IMR-90 (cell line): ENCODE measurements at regions not wholly inside any gene's neighbourhood (a gene's known extent, or its start where the extent isn't known, plus 50 kb on each side); places are given as distances from the start of the nearest gene placed in this dataset.

ENCODE experiments used
- ATAC-seq: fragments of 200-7000 bp; cut with Tn5 transposase; 2 replicates; pipeline ENCODE4 v1.9.1; 2020; ENCODE audit warnings: low read depth, mild to moderate bottlenecking, moderate library complexity
- BruUV-seq: library from RNA; stranded (reverse); fragments of 400-500 nt; replicated peaks from 2 replicates; lab custom pipeline; 2021; lab: Mats Ljungman, UMichigan
- CTCF ChIA-PET: fragments of 300-600 bp; formaldehyde crosslinking; extraction: SDS; loops from one replicate; lab custom pipeline; 2021; ENCODE audit warnings: antibody characterized with exemption; lab: Yijun Ruan, JAX
- POLR2A ChIA-PET: fragments of 300-600 bp; sonication (Branson Sonifier 250); formaldehyde crosslinking; loops from one replicate; lab custom pipeline; 2022; ENCODE audit warnings: antibody characterized with exemption; ENCODE audit not compliant: unreplicated experiment; lab: Charles Lee
- DNase-seq: peaks from one replicate; pipeline ENCODE4 v3.0.0; 2013
- H2AFZ ChIP-seq: replicated peaks from 2 replicates; pipeline ENCODE3; 2013; ENCODE audit warnings: low read length, mild to moderate bottlenecking; ENCODE audit not compliant: poor library complexity
- H2AK5ac ChIP-seq: 2 replicates; pipeline ENCODE4 v1.6.1; 2013; ENCODE audit warnings: low read depth, low read length, inconsistent platforms
- H2AK9ac ChIP-seq: replicated peaks from 2 replicates; pipeline ENCODE3; 2013; ENCODE audit warnings: mild to moderate bottlenecking, low read depth, low read length, moderate library complexity; ENCODE audit not compliant: poor library complexity
- H2BK120ac ChIP-seq: 2 replicates; pipeline ENCODE4 v1.6.1; 2013; ENCODE audit warnings: low read depth, low read length, inconsistent platforms
- H2BK15ac ChIP-seq: 3 replicates; pipeline ENCODE4 v1.6.1; 2013; ENCODE audit warnings: low read depth, low read length, inconsistent platforms
- H2BK20ac ChIP-seq: 2 replicates; pipeline ENCODE4 v1.6.1; 2013; ENCODE audit warnings: low read depth, mild to moderate bottlenecking, inconsistent platforms, low read length, moderate library complexity
- H2BK5ac ChIP-seq: 2 replicates; pipeline ENCODE4 v1.6.1; 2013; ENCODE audit warnings: mild to moderate bottlenecking, low read depth, low read length, inconsistent platforms; ENCODE audit not compliant: poor library complexity, severe bottlenecking
- H3K14ac ChIP-seq: replicated peaks from 2 replicates; pipeline ENCODE4 v1.6.1; 2013; ENCODE audit warnings: low read depth, low read length, inconsistent platforms
- H3K18ac ChIP-seq: 2 replicates; pipeline ENCODE4 v1.6.1; 2013; ENCODE audit warnings: low read depth, low read length, control low read depth
- H3K23ac ChIP-seq: 2 replicates; pipeline ENCODE4 v1.6.1; 2013; ENCODE audit warnings: low read depth, low read length, inconsistent platforms
- H3K27ac ChIP-seq: 2 replicates; pipeline ENCODE4 v1.5.1; 2013; ENCODE audit warnings: mild to moderate bottlenecking, control low read depth, low read length; ENCODE audit not compliant: insufficient read depth
- H3K27me3 ChIP-seq: 2 replicates; pipeline ENCODE4 v1.6.1; 2013; ENCODE audit warnings: low read length; ENCODE audit not compliant: control insufficient read depth, insufficient read depth
- H3K36me3 ChIP-seq: 2 replicates; pipeline ENCODE4 v1.6.1; 2013; ENCODE audit warnings: low read length, mixed read lengths; ENCODE audit not compliant: control insufficient read depth, insufficient read depth
- H3K4ac ChIP-seq: 2 replicates; pipeline ENCODE4 v1.6.1; 2013; ENCODE audit warnings: low read depth, low read length, inconsistent platforms
- H3K4me1 ChIP-seq: 2 replicates; pipeline ENCODE4 v1.6.1; 2013; ENCODE audit warnings: low read length, mixed read lengths; ENCODE audit not compliant: control insufficient read depth, insufficient read depth
- H3K4me2 ChIP-seq: 2 replicates; pipeline ENCODE4 v1.6.1; 2013; ENCODE audit warnings: low read depth, mild to moderate bottlenecking, control low read depth, low read length, moderate library complexity
- H3K4me3 ChIP-seq: 2 replicates; pipeline ENCODE4 v1.5.1; 2013; ENCODE audit warnings: low read depth, mild to moderate bottlenecking, control low read depth, low read length, moderate library complexity; ENCODE audit not compliant: insufficient read depth
- H3K56ac ChIP-seq: 2 replicates; pipeline ENCODE4 v1.6.1; 2013; ENCODE audit warnings: low read length, inconsistent platforms; ENCODE audit not compliant: insufficient read depth; ENCODE audit errors: extremely low read depth
- H3K79me1 ChIP-seq, 2 experiments: 2 replicates each; pipeline ENCODE4 v1.6.1; 2013; ENCODE audit warnings: low read length in 2 of 2, inconsistent platforms in 1 of 2, low read depth in 1 of 2
- H3K9ac ChIP-seq: 2 replicates; pipeline ENCODE4 v1.6.1; 2013; ENCODE audit warnings: low read depth, low read length, control low read depth
- H3K9me1 ChIP-seq: 2 replicates; pipeline ENCODE4 v1.6.1; 2013; ENCODE audit warnings: low read length, inconsistent platforms; ENCODE audit not compliant: insufficient read depth
- H3K9me3 ChIP-seq: 2 replicates; pipeline ENCODE4 v1.6.1; 2013; ENCODE audit warnings: low read length; ENCODE audit not compliant: control insufficient read depth, insufficient read depth
- H4K20me1 ChIP-seq: 2 replicates; pipeline ENCODE4 v1.6.1; 2013; ENCODE audit warnings: low read length, inconsistent platforms; ENCODE audit not compliant: insufficient read depth
- H4K5ac ChIP-seq: 2 replicates; pipeline ENCODE4 v1.6.1; 2013; ENCODE audit warnings: mild to moderate bottlenecking, low read depth, low read length, control low read depth
- H4K8ac ChIP-seq, 2 experiments: 2 replicates each; pipeline ENCODE4 v1.6.1; 2013; ENCODE audit warnings: low read depth in 2 of 2, low read length in 2 of 2, control low read depth in 1 of 2, inconsistent platforms in 1 of 2
- H4K91ac ChIP-seq: 2 replicates; pipeline ENCODE4 v1.6.1; 2013; ENCODE audit warnings: low read depth, low read length, inconsistent platforms; ENCODE audit not compliant: insufficient read depth
- CHD1 ChIP-seq: IDR thresholded peaks from 2 replicates; pipeline ENCODE4 v1.6.1; 2012; ENCODE audit warnings: low read depth, low read length, improper control_type of control experiment
- ELK1 ChIP-seq: fragments of 150-350 bp; IDR thresholded peaks from 2 replicates; pipeline ENCODE4 v1.6.1; 2016; ENCODE audit warnings: low read depth, mild to moderate bottlenecking, low read length, moderate library complexity, borderline replicate concordance
- RAD21 ChIP-seq: IDR thresholded peaks from 2 replicates; pipeline ENCODE4 v1.6.1; 2012; ENCODE audit warnings: low read length, improper control_type of control experiment
- WGBS, 2 experiments: methylation state at CpG; one replicate each; pipeline versions ENCODE4 v1.1.5 to v1.1.7; 2013; ENCODE audit warnings: missing lambda C conversion rate in 2 of 2; ENCODE audit not compliant: insufficient read length in 1 of 2; ENCODE audit errors: extremely low coverage in 2 of 2; 5-methylcytosine and 5-hydroxymethylcytosine counted together
- dilution Hi-C: fragments of 300-500 bp; cut with HindIII; formaldehyde crosslinking; loops from one replicate; pipeline ENCODE4 v1.14.3; 2018; ENCODE audit warnings: low sequenced_read_pairs; ENCODE audit not compliant: unreplicated experiment
- in situ Hi-C: fragments of 300-500 bp; cut with MboI; formaldehyde crosslinking; loops from 3 replicates; pipeline ENCODE4 v1.14.3; 2019; ENCODE audit warnings: low sequenced_read_pairs, inconsistent platforms, mixed read lengths
- intact Hi-C: fragments of 100-400 bp; cut with micrococcal nuclease; formaldehyde crosslinking; loops from 2 replicates; pipeline ENCODE4 v1.10.0; 2022

GRCh38 chr2:59567151-59567550 is 986.3 kb downstream of the BCL11A start:
- Histone ChIP-seq H3K23ac (no peak overlapping the region), H4K20me1 (no peaks in the 10 kb centered on the region), H3K9ac (no peak overlapping the region), H3K56ac (no peak overlapping the region), H3K14ac (no peak overlapping the region), H3K36me3 (no peaks in the 10 kb centered on the region), H4K5ac (no peak overlapping the region), H3K18ac (no peak overlapping the region), H3K27me3 (no peaks in the 10 kb centered on the region), H3K4me1 (no peaks in the 10 kb centered on the region), H2BK120ac (no peak overlapping the region), H3K4ac (no peak overlapping the region), H2AFZ (no peak overlapping the region), H3K79me1 (no peaks in the 10 kb centered on the region), H2AK5ac (no peak overlapping the region), H2BK20ac (no peak overlapping the region), H2BK5ac (no peak overlapping the region), H2AK9ac (no peak overlapping the region), H3K9me3 (no peaks in the 10 kb centered on the region; the same call in 1 of the 2 replicates), H3K9me1 (no peaks in the 10 kb centered on the region), H3K4me3 (no peak overlapping the region), H4K91ac (no peak overlapping the region), H3K27ac (no peak overlapping the region), H2BK15ac (no peak overlapping the region), H3K4me2 (no peak overlapping the region), H4K8ac (no peak overlapping the region)
- POLR2A ChIA-PET, result no interaction called here
- WGBS, 2 experiments, result 20% methylated on average over 1 of the region's 6 CpGs; no CpG with 5 or more reads in 1 of the 2 experiments
- in situ Hi-C loops (no loop called here), dilution Hi-C loops (no loop called here), intact Hi-C loops (no loop called here)
- CTCF ChIA-PET, result no interaction called here
- ATAC-seq (no peak), DNase-seq (no peak)
- TF ChIP-seq CHD1 (no peak), RAD21 (no peak), ELK1 (no peak)
- BruUV-seq, result no TSS peak
